OCI-LY7 (cell line): ENCODE measurements at regions not wholly inside any gene's neighbourhood (a gene's known extent, or its start where the extent isn't known, plus 50 kb on each side); places are given as distances from the start of the nearest gene placed in this dataset.

ENCODE experiments used
- BruUV-seq: library from RNA; stranded (reverse); fragments of 400-500 nt; replicated peaks from 2 replicates; lab custom pipeline; 2021; lab: Mats Ljungman, UMichigan
- CTCF ChIA-PET: fragments of 300-600 bp; sonication (Branson Sonifier 250); formaldehyde crosslinking; loops from one replicate; lab custom pipeline; 2022; ENCODE audit warnings: antibody characterized with exemption; ENCODE audit not compliant: unreplicated experiment; lab: Charles Lee
- POLR2A ChIA-PET: fragments of 300-600 bp; sonication (Branson Sonifier 250); formaldehyde crosslinking; loops from one replicate; lab custom pipeline; 2022; ENCODE audit warnings: antibody characterized with exemption; lab: Charles Lee
- DNase-seq: peaks from one replicate; pipeline ENCODE4 v3.0.0-alpha.2; 2015; ENCODE audit warnings: low spot score
- H2AFZ ChIP-seq: fragments of 200-600 bp; sonication (generic), shearing (Covaris generic); 2 replicates; pipeline ENCODE4 v1.6.1; 2014; ENCODE audit warnings: mild to moderate bottlenecking, antibody characterized with exemption, low read length, moderate library complexity
- H3K27ac ChIP-seq: fragments of 200-600 bp; sonication (generic); 2 replicates; pipeline ENCODE4 v1.5.1; 2014; ENCODE audit warnings: mixed run types, low read depth, mild to moderate bottlenecking, moderate library complexity, low read length, inconsistent platforms; ENCODE audit not compliant: poor library complexity, severe bottlenecking
- H3K36me3 ChIP-seq: fragments of 200-600 bp; sonication (generic); 2 replicates; pipeline ENCODE4 v1.6.1; 2014; ENCODE audit warnings: mild to moderate bottlenecking, antibody characterized with exemption, low read length, moderate library complexity, mixed read lengths; ENCODE audit not compliant: insufficient read depth
- H3K4me1 ChIP-seq: fragments of 200-600 bp; sonication (generic); 2 replicates; pipeline ENCODE4 v1.5.1; 2014; ENCODE audit warnings: mild to moderate bottlenecking, low read length; ENCODE audit not compliant: insufficient read depth, poor library complexity, severe bottlenecking
- H3K4me2 ChIP-seq: fragments of 200-600 bp; sonication (generic); 2 replicates; pipeline ENCODE4 v1.6.1; 2014; ENCODE audit warnings: mild to moderate bottlenecking, low read length
- H3K4me3 ChIP-seq: fragments of 200-600 bp; sonication (generic); 2 replicates; pipeline ENCODE4 v1.5.1; 2014; ENCODE audit warnings: mild to moderate bottlenecking, low read depth, low read length; ENCODE audit not compliant: poor library complexity, severe bottlenecking
- H3K79me2 ChIP-seq: fragments of 200-600 bp; sonication (generic); 2 replicates; pipeline ENCODE4 v1.6.1; 2016; ENCODE audit warnings: low read depth, mild to moderate bottlenecking, low read length, moderate library complexity, mixed read lengths; ENCODE audit not compliant: insufficient read depth
- H3K9me2 ChIP-seq: fragments of 200-600 bp; sonication (generic); 2 replicates; pipeline ENCODE4 v1.6.1; 2016; ENCODE audit warnings: mild to moderate bottlenecking, low read length, mixed read lengths; ENCODE audit not compliant: insufficient read depth
- H3K9me3 ChIP-seq: fragments of 200-600 bp; sonication (generic); 2 replicates; pipeline ENCODE4 v1.6.1; 2014; ENCODE audit warnings: mild to moderate bottlenecking, mixed run types, low read length, mixed read lengths
- H4K20me1 ChIP-seq: fragments of 200-600 bp; sonication (generic); 2 replicates; pipeline ENCODE4 v1.6.1; 2014; ENCODE audit warnings: mild to moderate bottlenecking, antibody characterized with exemption, low read length, moderate library complexity, mixed read lengths; ENCODE audit not compliant: insufficient read depth
- EZH2phosphoT487 ChIP-seq: fragments of 200-600 bp; sonication (generic); IDR thresholded peaks from 2 replicates; pipeline ENCODE4 v1.6.1; 2018; ENCODE audit warnings: low read depth, borderline replicate concordance, mild to moderate bottlenecking, mixed run types, antibody characterized with exemption, low read length, moderate library complexity, mixed read lengths
- intact Hi-C: fragments of 100-400 bp; cut with micrococcal nuclease; formaldehyde crosslinking; loops from one replicate; pipeline ENCODE4 v1.10.0; 2022; ENCODE audit not compliant: unreplicated experiment
- TF ChIP-seq, protein P1 (sequence below): fragments of 200-600 bp; sonication (generic); conservative IDR thresholded peaks from 2 replicates; pipeline ENCODE4 v1.5.1; 2014; ENCODE audit warnings: mild to moderate bottlenecking, antibody characterized with exemption, low read length, moderate library complexity, mixed read lengths

- no peak overlapping the region for H3K4me3 ChIP-seq
- no peaks in the 10 kb centered on the region for H3K4me1 ChIP-seq
- no peaks in the 10 kb centered on the region for H3K36me3 ChIP-seq
- H3K79me2 ChIP-seq: no peaks in the 10 kb centered on the region
- no peak overlapping the region for H3K4me2 ChIP-seq
- intact Hi-C loops: no loop called here
- ChIA-PET POLR2A (no interaction called here), CTCF (no interaction called here)
- TF ChIP-seq, protein P1, sequence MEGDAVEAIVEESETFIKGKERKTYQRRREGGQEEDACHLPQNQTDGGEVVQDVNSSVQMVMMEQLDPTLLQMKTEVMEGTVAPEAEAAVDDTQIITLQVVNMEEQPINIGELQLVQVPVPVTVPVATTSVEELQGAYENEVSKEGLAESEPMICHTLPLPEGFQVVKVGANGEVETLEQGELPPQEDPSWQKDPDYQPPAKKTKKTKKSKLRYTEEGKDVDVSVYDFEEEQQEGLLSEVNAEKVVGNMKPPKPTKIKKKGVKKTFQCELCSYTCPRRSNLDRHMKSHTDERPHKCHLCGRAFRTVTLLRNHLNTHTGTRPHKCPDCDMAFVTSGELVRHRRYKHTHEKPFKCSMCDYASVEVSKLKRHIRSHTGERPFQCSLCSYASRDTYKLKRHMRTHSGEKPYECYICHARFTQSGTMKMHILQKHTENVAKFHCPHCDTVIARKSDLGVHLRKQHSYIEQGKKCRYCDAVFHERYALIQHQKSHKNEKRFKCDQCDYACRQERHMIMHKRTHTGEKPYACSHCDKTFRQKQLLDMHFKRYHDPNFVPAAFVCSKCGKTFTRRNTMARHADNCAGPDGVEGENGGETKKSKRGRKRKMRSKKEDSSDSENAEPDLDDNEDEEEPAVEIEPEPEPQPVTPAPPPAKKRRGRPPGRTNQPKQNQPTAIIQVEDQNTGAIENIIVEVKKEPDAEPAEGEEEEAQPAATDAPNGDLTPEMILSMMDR: no peak
- no peak for TF ChIP-seq EZH2phosphoT487
- H3K27ac ChIP-seq: no peak overlapping the region
- no peak overlapping the region for H2AFZ ChIP-seq
- no peaks in the 10 kb centered on the region for H4K20me1 ChIP-seq
- H3K9me3 ChIP-seq: no peaks in the 10 kb centered on the region
- BruUV-seq: no TSS peak
- no peaks in the 10 kb centered on the region for H3K9me2 ChIP-seq
- no peak for DNase-seq
Measured at GRCh38 chr4:29243054-29243453, 1477.1 kb upstream of the PCDH7 start.

GRCh38 chr4:29243851-29244250 is 1476.3 kb upstream of the PCDH7 start:
- Histone ChIP-seq H4K20me1 (no peaks in the 10 kb centered on the region), H3K4me3 (no peak overlapping the region), H3K4me2 (no peak overlapping the region), H3K27ac (no peak overlapping the region), H3K9me3 (no peaks in the 10 kb centered on the region), H3K36me3 (no peaks in the 10 kb centered on the region), H3K79me2 (no peaks in the 10 kb centered on the region), H3K4me1 (no peaks in the 10 kb centered on the region), H2AFZ (no peak overlapping the region), H3K9me2 (no peaks in the 10 kb centered on the region)
- ChIA-PET POLR2A (interaction anchor here (0.7 to 1.0 kb wide), 2 partner anchors 26 to 851 kb away, joined by 3 read pairs; no protein-coding TSS in a partner anchor), CTCF (no interaction called here)
- DNase-seq: no peak
- no peak for TF ChIP-seq EZH2phosphoT487
- TF ChIP-seq, protein P1: no peak
- intact Hi-C loops: no loop called here
- BruUV-seq: no TSS peak

DNA sequence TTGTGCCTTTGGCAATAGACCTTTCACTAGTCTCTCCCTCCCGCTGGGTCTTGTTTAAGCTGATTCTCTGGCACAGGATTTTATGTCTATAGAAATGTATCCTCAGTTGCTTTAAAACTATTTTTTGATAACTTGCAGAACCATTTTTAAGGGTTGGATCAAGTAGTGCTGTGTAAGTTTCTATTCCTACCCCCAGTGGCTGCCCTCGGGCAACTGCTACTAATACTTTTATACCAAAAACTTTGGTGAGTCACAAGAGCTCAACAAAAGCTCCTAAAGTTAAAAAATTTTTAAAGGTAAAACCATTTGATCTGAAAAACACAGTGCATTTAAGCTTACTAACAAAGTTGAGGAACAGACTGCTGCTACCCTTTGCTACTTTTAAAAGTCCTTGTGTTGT is 1460.6 kb upstream of the PCDH7 start:
- ChIA-PET POLR2A (no interaction called here), CTCF (no interaction called here)
- no peaks in the 10 kb centered on the region for H3K79me2 ChIP-seq
- H3K36me3 ChIP-seq: no peaks in the 10 kb centered on the region
- no peak overlapping the region for H3K4me2 ChIP-seq
- intact Hi-C loops: no loop called here
- no TSS peak for BruUV-seq
- H3K4me3 ChIP-seq: no peak overlapping the region
- H3K4me1 ChIP-seq: no peaks in the 10 kb centered on the region
- no peak overlapping the region for H2AFZ ChIP-seq
- TF ChIP-seq EZH2phosphoT487: no peak
- TF ChIP-seq, protein P1: no peak
- H4K20me1 ChIP-seq: no peaks in the 10 kb centered on the region
- DNase-seq: no peak
- no peaks in the 10 kb centered on the region for H3K9me2 ChIP-seq
- no peak overlapping the region for H3K27ac ChIP-seq
- no peaks in the 10 kb centered on the region for H3K9me3 ChIP-seq
